Uterus (tissue), 3 donors: ENCODE measurements at regions not wholly inside any gene's neighbourhood (a gene's known extent, or its start where the extent isn't known, plus 50 kb on each side); places are given as distances from the start of the nearest gene placed in this dataset.

Experiments used
- DNase-seq, 2 donors: peaks; one replicate each; pipeline ENCODE4 v3.0.0-alpha.2; 2019 to 2020
- H3K27ac ChIP-seq, 2 donors: fragments of 200-600 bp; sonication (generic); 1 replicate in 1 of 2; 2 replicates in 1 of 2; pipeline ENCODE4 v1.5.1; 2016 to 2018
- H3K27me3 ChIP-seq, 2 donors: fragments of 200-600 bp; sonication (generic); one replicate each; pipeline ENCODE4 v1.5.1; 2018 to 2019; ENCODE audit warnings: control low read depth in 1 of 2
- H3K36me3 ChIP-seq, 2 donors: fragments of 200-600 bp; sonication (generic); one replicate each; pipeline ENCODE4 v1.5.1; 2019; ENCODE audit warnings: control low read depth in 1 of 2
- H3K4me1 ChIP-seq, 2 donors: fragments of 200-600 bp; sonication (generic); one replicate each; pipeline ENCODE4 v1.5.1; 2018 to 2019; ENCODE audit warnings: control low read depth in 1 of 2
- H3K4me3 ChIP-seq, 2 donors: fragments of 200-600 bp; sonication (generic); 1 replicate in 1 of 2; 2 replicates in 1 of 2; pipeline ENCODE4 v1.5.1; 2018 to 2019; ENCODE audit warnings: mild to moderate bottlenecking in 1 of 2
- H3K9me3 ChIP-seq, 2 donors: fragments of 200-600 bp; sonication (generic); one replicate each; pipeline ENCODE4 v1.5.1; 2019; ENCODE audit warnings: control low read depth in 1 of 2
- POLR2A ChIP-seq, 2 donors: fragments of 450-650 bp; IDR thresholded peaks; one replicate each; pipeline ENCODE4 v1.6.1; 2016; ENCODE audit warnings: antibody characterized with exemption in 2 of 2, mild to moderate bottlenecking in 1 of 2, moderate library complexity in 1 of 2
- intact Hi-C: fragments of 100-400 bp; cut with DNase I; formaldehyde crosslinking; loops from one replicate; pipeline ENCODE4 v1.15.1; 2023; ENCODE audit warnings: low total_unique reads
- TF ChIP-seq, protein P1 (sequence below), 4 experiments: fragments of 200-600 bp in 2 of 4; fragments of 450-650 bp in 2 of 4; sonication (generic) in 2 of 4; IDR thresholded peaks; one replicate each; pipeline ENCODE4 v1.5.1; 2016 to 2019; ENCODE audit warnings: antibody characterized with exemption in 4 of 4, mild to moderate bottlenecking in 2 of 4, moderate library complexity in 1 of 4
- donor health status: DM: yes; HTN: yes; CAD: no.

GRCh38 chr3:153688301-153689120, 432.7 kb upstream of the ARHGEF26 start:
- no peak for DNase-seq
- H3K27me3 ChIP-seq: no peaks in the 10 kb centered on the region
- intact Hi-C loops: no loop called here
- H3K27ac ChIP-seq: no peak overlapping the region
- no peaks in the 10 kb centered on the region for H3K4me1 ChIP-seq
- no peak for TF ChIP-seq POLR2A (IDR thresholded peaks at IDR 0.05)
- TF ChIP-seq, protein P1, sequence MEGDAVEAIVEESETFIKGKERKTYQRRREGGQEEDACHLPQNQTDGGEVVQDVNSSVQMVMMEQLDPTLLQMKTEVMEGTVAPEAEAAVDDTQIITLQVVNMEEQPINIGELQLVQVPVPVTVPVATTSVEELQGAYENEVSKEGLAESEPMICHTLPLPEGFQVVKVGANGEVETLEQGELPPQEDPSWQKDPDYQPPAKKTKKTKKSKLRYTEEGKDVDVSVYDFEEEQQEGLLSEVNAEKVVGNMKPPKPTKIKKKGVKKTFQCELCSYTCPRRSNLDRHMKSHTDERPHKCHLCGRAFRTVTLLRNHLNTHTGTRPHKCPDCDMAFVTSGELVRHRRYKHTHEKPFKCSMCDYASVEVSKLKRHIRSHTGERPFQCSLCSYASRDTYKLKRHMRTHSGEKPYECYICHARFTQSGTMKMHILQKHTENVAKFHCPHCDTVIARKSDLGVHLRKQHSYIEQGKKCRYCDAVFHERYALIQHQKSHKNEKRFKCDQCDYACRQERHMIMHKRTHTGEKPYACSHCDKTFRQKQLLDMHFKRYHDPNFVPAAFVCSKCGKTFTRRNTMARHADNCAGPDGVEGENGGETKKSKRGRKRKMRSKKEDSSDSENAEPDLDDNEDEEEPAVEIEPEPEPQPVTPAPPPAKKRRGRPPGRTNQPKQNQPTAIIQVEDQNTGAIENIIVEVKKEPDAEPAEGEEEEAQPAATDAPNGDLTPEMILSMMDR (IDR thresholded peaks at IDR 0.05): no peak
- H3K9me3 ChIP-seq: no peaks in the 10 kb centered on the region
- H3K36me3 ChIP-seq: no peaks in the 10 kb centered on the region
- H3K4me3 ChIP-seq: no peak overlapping the region

DNA sequence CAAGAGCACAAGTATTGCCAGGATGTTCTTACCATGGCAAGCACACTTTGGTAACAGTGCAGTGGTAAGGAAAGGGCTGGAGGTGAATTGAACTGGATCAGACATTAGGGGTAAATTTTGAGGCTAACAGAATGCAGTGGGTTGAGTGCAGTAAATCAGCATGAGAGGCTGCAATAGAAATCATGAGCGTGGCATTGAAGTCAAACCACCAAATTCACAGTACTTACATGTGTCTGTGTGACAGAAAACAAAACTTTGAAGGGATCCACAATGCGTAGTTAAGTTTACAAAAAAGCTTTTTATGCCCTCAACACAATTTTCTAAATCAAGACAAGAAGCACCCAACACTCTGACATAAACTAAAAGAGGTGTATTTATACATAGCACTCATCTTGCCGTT, 428.0 kb upstream of the ARHGEF26 start:
- Histone ChIP-seq H3K27me3 (no peaks in the 10 kb centered on the region), H3K27ac (no peak overlapping the region), H3K4me1 (no peaks in the 10 kb centered on the region), H3K4me3 (no peak overlapping the region), H3K9me3 (no peaks in the 10 kb centered on the region), H3K36me3 (no peaks in the 10 kb centered on the region)
- DNase-seq: no peak
- TF ChIP-seq, protein P1 (IDR thresholded peaks at IDR 0.05): no peak
- TF ChIP-seq POLR2A (IDR thresholded peaks at IDR 0.05): no peak
- intact Hi-C loops: no loop called here

DNA sequence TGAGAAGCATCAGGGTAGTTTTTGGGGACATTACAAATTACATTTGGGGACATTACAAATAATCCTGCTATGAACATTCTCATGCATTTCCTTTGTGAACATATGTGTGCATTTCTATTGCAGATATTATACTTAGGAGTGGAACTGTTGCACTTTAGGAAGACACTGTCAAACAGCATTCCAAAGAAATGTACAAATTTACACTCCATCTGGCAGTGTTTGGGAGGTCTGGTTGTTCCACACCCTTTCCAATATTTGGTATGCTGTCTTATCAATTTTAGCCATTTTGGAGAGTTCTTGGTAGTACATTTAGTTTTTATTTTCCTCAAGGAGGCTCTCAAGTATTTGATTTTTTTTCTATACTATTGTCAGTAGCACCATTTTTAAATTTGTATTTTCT, 419.1 kb upstream of the ARHGEF26 start:
- intact Hi-C loops: no loop called here
- no peak for TF ChIP-seq POLR2A (IDR thresholded peaks at IDR 0.05)
- TF ChIP-seq, protein P1 (IDR thresholded peaks at IDR 0.05): no peak
- H3K36me3 ChIP-seq: no peaks in the 10 kb centered on the region
- no peak for DNase-seq
- H3K4me3 ChIP-seq: no peak overlapping the region
- no peaks in the 10 kb centered on the region for H3K27me3 ChIP-seq
- no peaks in the 10 kb centered on the region for H3K4me1 ChIP-seq
- H3K27ac ChIP-seq: no peak overlapping the region
- no peaks in the 10 kb centered on the region for H3K9me3 ChIP-seq

DNA sequence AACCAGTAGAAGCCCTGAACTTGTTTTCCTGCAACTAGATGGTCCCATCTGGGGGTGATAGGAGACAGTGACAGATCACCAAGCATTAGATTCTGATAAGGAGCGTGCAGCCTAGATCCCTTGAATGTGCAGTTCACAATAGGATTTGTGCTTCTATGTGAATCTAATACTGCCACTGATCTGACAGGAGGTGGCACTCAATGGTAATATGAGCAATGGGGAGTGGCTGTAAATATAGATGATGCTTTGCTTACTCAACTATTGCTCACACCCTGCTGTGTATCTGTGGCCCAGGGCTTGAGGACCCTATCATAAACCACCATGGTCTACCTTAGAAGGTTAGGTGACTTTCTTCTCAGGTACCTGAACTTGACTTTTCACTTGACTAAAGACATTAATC, 417.1 kb upstream of the ARHGEF26 start:
- intact Hi-C loops: no loop called here

GRCh38 chr3:153706706-153707105, 414.5 kb upstream of the ARHGEF26 start:
- H3K36me3 ChIP-seq: no peaks in the 10 kb centered on the region
- no peaks in the 10 kb centered on the region for H3K4me1 ChIP-seq
- TF ChIP-seq, protein P1 (IDR thresholded peaks at IDR 0.05): no peak
- TF ChIP-seq POLR2A (IDR thresholded peaks at IDR 0.05): no peak
- peaks cover 0 to 2% of the 10 kb centered on the region in 2 donors for H3K27me3 ChIP-seq
- peaks cover 0 to 5% of the 10 kb centered on the region in 2 donors for H3K9me3 ChIP-seq
- H3K27ac ChIP-seq: no peak overlapping the region
- intact Hi-C loops: no loop called here
- no peak overlapping the region for H3K4me3 ChIP-seq
- no peak for DNase-seq

More for the DNA sequence above, 417.1 kb upstream of the ARHGEF26 start:
- DNase-seq: no peak
- Histone ChIP-seq H3K4me3 (no peak overlapping the region), H3K4me1 (no peaks in the 10 kb centered on the region), H3K36me3 (no peaks in the 10 kb centered on the region), H3K27ac (no peak overlapping the region), H3K9me3 (no peaks in the 10 kb centered on the region), H3K27me3 (peaks cover 0 to 2% of the 10 kb centered on the region in 2 donors)
- TF ChIP-seq, protein P1 (IDR thresholded peaks at IDR 0.05): no peak
- no peak for TF ChIP-seq POLR2A (IDR thresholded peaks at IDR 0.05)
